ENCODE measurements at regions not wholly inside any gene's neighbourhood (a gene's known extent, or its start where the extent isn't known, plus 50 kb on each side); places are given as distances from the start of the nearest gene placed in this dataset.

DNA sequence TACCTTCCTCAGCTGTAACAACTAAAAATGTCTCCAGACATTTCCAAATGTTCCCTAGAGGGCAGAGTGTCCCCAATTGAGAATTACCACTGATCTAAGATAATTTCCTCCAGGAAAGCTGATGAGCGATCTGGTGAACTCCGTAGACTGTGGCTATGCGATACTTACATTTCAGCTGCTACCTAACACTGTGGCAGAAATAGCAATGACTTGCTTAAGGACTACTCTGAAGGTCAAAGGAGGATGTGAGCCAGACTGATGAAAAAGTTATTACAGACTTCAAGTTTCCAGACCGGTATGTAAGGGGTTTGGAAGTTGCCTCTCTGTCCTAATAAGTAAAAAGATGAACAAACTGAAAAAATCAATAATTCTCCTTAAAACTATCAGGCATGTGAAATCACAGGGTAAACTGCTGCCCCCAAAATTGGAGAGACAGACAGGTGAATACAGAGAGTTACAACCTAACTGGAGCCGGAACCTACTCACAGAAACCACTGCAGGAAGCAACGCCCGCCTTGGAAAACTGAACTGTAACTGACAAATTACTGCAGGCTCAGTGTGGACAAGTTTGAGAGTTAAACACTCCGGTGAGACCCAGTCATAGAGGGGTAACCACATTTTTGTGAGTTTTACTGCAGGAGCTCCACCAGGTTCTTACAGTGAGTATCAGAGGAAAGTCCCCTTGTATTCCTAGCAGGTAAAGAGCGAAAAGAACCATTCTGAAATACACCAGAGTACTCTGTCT lies 60.0 kb upstream of the PARP11 start:
- TF ChIP-seq, protein P1, sequence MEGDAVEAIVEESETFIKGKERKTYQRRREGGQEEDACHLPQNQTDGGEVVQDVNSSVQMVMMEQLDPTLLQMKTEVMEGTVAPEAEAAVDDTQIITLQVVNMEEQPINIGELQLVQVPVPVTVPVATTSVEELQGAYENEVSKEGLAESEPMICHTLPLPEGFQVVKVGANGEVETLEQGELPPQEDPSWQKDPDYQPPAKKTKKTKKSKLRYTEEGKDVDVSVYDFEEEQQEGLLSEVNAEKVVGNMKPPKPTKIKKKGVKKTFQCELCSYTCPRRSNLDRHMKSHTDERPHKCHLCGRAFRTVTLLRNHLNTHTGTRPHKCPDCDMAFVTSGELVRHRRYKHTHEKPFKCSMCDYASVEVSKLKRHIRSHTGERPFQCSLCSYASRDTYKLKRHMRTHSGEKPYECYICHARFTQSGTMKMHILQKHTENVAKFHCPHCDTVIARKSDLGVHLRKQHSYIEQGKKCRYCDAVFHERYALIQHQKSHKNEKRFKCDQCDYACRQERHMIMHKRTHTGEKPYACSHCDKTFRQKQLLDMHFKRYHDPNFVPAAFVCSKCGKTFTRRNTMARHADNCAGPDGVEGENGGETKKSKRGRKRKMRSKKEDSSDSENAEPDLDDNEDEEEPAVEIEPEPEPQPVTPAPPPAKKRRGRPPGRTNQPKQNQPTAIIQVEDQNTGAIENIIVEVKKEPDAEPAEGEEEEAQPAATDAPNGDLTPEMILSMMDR (tag by site-specific recombination; IDR thresholded peaks at IDR 0.05): no peak
- TF ChIP-seq ZNF776 (tag by site-specific recombination; IDR thresholded peaks at IDR 0.05; ENCODE audit: borderline replicate concordance): no peak
- TF ChIP-seq, protein P2, sequence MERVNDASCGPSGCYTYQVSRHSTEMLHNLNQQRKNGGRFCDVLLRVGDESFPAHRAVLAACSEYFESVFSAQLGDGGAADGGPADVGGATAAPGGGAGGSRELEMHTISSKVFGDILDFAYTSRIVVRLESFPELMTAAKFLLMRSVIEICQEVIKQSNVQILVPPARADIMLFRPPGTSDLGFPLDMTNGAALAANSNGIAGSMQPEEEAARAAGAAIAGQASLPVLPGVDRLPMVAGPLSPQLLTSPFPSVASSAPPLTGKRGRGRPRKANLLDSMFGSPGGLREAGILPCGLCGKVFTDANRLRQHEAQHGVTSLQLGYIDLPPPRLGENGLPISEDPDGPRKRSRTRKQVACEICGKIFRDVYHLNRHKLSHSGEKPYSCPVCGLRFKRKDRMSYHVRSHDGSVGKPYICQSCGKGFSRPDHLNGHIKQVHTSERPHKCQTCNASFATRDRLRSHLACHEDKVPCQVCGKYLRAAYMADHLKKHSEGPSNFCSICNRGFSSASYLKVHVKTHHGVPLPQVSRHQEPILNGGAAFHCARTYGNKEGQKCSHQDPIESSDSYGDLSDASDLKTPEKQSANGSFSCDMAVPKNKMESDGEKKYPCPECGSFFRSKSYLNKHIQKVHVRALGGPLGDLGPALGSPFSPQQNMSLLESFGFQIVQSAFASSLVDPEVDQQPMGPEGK (tag by site-specific recombination; IDR thresholded peaks at IDR 0.05): no peak
- TF ChIP-seq ZBTB1 (tag by site-specific recombination; IDR thresholded peaks at IDR 0.05): no peak
- TF ChIP-seq, protein P3, sequence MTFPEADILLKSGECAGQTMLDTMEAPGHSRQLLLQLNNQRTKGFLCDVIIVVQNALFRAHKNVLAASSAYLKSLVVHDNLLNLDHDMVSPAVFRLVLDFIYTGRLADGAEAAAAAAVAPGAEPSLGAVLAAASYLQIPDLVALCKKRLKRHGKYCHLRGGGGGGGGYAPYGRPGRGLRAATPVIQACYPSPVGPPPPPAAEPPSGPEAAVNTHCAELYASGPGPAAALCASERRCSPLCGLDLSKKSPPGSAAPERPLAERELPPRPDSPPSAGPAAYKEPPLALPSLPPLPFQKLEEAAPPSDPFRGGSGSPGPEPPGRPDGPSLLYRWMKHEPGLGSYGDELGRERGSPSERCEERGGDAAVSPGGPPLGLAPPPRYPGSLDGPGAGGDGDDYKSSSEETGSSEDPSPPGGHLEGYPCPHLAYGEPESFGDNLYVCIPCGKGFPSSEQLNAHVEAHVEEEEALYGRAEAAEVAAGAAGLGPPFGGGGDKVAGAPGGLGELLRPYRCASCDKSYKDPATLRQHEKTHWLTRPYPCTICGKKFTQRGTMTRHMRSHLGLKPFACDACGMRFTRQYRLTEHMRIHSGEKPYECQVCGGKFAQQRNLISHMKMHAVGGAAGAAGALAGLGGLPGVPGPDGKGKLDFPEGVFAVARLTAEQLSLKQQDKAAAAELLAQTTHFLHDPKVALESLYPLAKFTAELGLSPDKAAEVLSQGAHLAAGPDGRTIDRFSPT (tag by site-specific recombination; IDR thresholded peaks at IDR 0.05): no peak
- TF ChIP-seq, protein P4, sequence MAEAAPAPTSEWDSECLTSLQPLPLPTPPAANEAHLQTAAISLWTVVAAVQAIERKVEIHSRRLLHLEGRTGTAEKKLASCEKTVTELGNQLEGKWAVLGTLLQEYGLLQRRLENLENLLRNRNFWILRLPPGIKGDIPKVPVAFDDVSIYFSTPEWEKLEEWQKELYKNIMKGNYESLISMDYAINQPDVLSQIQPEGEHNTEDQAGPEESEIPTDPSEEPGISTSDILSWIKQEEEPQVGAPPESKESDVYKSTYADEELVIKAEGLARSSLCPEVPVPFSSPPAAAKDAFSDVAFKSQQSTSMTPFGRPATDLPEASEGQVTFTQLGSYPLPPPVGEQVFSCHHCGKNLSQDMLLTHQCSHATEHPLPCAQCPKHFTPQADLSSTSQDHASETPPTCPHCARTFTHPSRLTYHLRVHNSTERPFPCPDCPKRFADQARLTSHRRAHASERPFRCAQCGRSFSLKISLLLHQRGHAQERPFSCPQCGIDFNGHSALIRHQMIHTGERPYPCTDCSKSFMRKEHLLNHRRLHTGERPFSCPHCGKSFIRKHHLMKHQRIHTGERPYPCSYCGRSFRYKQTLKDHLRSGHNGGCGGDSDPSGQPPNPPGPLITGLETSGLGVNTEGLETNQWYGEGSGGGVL (tag by site-specific recombination; IDR thresholded peaks at IDR 0.05): no peak
- TF ChIP-seq ZNF114 (tag by site-specific recombination; IDR thresholded peaks at IDR 0.05): no peak
- no peak for TF ChIP-seq ZNF274 (IDR thresholded peaks at IDR 0.05; ENCODE audit: low read length)
- TF ChIP-seq ZNF274 (tag by site-specific recombination; IDR thresholded peaks at IDR 0.05; ENCODE audit: borderline replicate concordance): no peak
- no peak for TF ChIP-seq ZNF138 (tag by site-specific recombination; IDR thresholded peaks at IDR 0.05; ENCODE audit: borderline replicate concordance)
- no peak for TF ChIP-seq ZNF624 (tag by site-specific recombination; IDR thresholded peaks at IDR 0.05)
- TF ChIP-seq, protein P5, sequence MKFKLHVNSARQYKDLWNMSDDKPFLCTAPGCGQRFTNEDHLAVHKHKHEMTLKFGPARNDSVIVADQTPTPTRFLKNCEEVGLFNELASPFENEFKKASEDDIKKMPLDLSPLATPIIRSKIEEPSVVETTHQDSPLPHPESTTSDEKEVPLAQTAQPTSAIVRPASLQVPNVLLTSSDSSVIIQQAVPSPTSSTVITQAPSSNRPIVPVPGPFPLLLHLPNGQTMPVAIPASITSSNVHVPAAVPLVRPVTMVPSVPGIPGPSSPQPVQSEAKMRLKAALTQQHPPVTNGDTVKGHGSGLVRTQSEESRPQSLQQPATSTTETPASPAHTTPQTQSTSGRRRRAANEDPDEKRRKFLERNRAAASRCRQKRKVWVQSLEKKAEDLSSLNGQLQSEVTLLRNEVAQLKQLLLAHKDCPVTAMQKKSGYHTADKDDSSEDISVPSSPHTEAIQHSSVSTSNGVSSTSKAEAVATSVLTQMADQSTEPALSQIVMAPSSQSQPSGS (tag by site-specific recombination; IDR thresholded peaks at IDR 0.05; ENCODE audit: low read depth): no peak
- TF ChIP-seq ZNF654 (tag by site-specific recombination; IDR thresholded peaks at IDR 0.05; ENCODE audit: low read depth): no peak
- TF ChIP-seq ZNF549 (tag by site-specific recombination; IDR thresholded peaks at IDR 0.05): no peak
